ENCODE measurements at regions not wholly inside any gene's neighbourhood (a gene's known extent, or its start where the extent isn't known, plus 50 kb on each side); places are given as distances from the start of the nearest gene placed in this dataset.

GRCh38 chr19:20365146-20365545 lies 198.1 kb downstream of the ZNF486 start:
- TF ChIP-seq, protein P1, sequence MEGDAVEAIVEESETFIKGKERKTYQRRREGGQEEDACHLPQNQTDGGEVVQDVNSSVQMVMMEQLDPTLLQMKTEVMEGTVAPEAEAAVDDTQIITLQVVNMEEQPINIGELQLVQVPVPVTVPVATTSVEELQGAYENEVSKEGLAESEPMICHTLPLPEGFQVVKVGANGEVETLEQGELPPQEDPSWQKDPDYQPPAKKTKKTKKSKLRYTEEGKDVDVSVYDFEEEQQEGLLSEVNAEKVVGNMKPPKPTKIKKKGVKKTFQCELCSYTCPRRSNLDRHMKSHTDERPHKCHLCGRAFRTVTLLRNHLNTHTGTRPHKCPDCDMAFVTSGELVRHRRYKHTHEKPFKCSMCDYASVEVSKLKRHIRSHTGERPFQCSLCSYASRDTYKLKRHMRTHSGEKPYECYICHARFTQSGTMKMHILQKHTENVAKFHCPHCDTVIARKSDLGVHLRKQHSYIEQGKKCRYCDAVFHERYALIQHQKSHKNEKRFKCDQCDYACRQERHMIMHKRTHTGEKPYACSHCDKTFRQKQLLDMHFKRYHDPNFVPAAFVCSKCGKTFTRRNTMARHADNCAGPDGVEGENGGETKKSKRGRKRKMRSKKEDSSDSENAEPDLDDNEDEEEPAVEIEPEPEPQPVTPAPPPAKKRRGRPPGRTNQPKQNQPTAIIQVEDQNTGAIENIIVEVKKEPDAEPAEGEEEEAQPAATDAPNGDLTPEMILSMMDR (IDR thresholded peaks at IDR 0.05) = no peak
- no peak for TF ChIP-seq POLR2A (IDR thresholded peaks at IDR 0.05)

Data from right lobe of liver (tissue), 4 donors.